ENCODE measurements at regions not wholly inside any gene's neighbourhood (a gene's known extent, or its start where the extent isn't known, plus 50 kb on each side); places are given as distances from the start of the nearest gene placed in this dataset.

DNA sequence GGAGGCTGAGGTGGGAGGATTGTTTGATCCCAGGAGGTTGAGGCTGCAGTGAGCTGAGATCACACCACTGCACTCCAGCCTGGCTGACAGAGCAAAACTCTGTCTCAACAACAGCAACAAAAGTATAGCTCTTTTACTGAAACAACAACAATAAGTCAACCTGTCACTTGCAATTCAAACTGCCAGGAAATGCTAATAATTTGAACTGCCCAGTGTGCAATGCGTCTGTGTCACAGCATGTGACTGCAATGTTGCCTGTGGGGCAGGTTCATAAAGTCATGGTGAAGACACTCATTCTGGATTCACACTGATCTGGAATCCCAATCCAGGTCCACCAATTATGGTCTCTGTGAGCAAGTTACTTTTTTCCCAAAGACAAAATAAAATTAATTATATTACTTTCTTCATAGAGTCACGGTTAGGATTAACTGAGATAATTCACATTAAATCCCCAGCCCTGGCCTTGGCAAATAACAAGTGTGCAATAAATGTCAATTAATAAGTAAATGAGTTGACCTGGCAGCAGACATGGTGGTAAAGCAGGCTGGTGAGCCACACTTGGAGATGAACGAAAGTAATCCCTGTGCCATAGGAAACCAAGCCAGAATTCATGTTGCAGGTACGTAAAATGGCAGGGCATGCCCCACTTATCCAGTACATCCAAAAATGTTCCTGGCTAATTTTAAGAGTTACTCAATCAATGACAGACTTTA, 89.1 kb upstream of the CPSF6 start:
- TF ChIP-seq CTCF (IDR thresholded peaks at IDR 0.05; ENCODE audit: low read depth, low read length, poor library complexity, severe bottlenecking) = no peak
- TF ChIP-seq EZH2phosphoT487 (IDR thresholded peaks at IDR 0.05; ENCODE audit: borderline replicate concordance, low read length) = no peak

Data from DOHH2 (cell line).